GM19463 (cell line): ENCODE measurements at regions not wholly inside any gene's neighbourhood (a gene's known extent, or its start where the extent isn't known, plus 50 kb on each side); places are given as distances from the start of the nearest gene placed in this dataset.
"Not testable (repeated sequence)": the region's sequence is repeated elsewhere in the genome, so short reads cannot be mapped to it uniquely, and the experiment has no call there.

Source experiments
- ATAC-seq: cut with Tn5 transposase; IDR thresholded peaks from one replicate; pipeline ENCODE4 v1.9.1; 2021; ENCODE audit warnings: mild to moderate bottlenecking, moderate library complexity; ENCODE audit not compliant: unreplicated experiment

DNA sequence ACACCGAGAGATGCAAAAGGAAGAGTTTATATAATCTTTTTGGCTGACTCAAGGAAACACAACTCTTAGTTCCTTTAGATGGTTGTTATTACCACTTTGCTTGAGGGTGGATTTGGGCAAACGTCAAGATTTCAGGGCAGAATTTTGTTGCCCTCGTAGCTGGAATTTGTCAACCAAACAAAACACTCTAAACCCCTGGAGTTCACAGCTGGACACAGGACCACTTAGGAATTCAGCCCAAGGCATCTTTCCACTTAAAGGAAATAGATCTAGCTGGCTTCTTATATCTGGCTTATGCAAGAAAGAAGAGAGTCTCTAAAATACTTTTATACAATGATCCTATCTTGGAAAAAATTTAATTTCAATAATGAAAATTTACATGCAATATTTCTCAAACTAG lies 237.8 kb upstream of the LRIG3 start:
- no peak for ATAC-seq

DNA sequence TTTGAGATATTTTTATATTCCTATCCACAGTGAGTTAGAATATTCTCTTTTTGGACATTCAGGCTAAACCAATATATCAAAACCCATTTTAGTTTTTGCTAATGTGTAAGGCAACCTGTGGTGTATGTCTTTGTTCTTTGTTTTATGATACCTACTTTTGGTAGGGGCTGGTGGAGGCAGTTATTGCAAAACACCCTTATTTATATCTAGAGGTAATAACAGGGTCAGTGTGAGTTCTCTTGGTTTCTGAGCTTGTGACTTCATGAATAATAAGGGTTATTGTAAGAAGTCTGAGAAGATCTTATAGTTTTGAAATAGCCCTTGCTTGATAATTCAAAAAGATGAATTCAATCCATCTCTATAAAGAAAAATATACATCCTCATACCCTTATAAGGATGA lies 235.1 kb upstream of the LRIG3 start:
- no peak for ATAC-seq

DNA sequence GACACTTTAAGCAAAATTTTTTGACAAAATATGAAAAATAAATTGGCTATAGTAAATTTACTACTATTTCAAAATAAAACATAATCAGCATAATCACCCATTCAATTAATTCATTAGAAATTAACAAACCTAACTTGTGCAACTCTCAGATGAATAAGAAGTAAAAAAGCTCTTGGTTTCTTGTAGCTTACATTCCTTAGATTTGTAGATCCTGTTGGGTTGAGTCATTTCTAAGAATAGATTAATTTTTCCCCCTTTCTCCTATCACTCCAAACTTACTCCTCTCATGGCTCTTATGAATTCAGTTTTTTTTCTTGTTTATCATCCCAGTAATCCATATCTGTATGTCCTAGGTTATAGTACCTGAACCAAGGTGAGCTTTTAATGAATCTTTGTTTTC lies 230.9 kb upstream of the LRIG3 start:
- ATAC-seq: no peak

GRCh38 chr12:59149995-59150642 lies 229.8 kb upstream of the LRIG3 start:
- peak; percentile 100 for ATAC-seq

DNA sequence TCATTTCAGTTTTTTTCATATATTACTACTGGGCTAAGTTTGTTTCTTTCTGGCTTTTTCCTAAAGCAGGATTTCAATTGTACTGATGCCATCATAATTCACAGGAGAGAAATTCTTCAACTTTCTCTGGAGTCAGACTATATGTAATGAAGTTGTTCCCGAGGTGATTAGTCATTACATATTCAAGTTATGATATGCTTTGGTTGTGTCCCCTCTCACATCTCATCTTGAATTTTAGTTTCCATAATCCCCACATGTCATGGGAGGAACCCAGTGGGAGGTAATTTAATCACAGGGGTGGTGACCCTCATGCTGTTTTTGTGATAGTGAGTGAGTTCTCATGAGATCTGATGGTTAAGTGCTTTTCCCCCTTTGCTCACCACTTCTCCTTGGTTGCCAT lies 227.5 kb upstream of the LRIG3 start:
- no peak for ATAC-seq

DNA sequence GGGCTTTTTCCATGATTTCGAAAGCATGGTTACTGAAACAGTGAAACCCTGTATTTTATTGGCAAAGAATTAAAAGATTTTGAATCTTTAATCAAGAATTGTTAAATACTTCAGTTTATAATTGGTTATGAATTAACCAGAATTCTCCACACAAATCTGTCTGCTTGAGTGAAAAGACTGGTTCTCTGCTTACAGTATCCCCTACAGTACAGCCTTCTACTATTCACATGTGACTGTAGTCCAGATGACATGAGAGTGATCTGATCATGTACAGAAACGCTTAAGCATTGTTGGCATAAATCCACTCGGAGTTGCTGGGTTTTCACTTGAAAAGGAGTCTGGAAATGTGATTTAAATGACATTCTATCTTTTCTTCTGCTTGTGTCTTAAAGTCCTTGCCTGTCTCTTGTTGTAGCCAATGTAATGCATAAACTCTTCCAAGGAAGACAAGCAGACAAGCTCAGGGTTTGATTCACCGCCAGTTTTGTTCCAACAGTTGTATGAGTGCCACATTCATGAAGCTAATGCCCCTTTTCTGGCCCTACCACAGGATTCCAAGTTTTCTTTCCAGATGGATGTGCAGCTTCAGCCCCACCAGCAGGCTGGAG lies 222.0 kb upstream of the LRIG3 start:
- no peak for ATAC-seq

DNA sequence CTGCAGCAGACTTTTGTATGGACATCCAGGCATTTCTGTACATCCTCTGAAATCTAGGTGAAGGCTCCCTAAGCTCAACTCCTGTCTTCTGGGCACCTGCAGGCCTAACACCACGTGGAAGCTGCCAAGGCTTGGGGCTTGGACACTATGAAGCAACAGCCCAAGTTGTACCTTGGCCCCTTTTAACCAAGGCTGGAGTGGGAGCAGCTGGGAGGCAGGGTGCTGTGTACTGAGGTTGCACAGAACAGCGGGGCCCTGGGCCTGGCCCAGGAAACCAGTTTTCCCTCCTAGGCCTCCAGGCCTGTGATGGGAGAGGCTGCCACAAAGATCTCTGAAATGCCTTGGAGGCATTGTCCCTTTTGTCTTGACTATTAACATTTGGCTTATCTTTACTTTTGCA lies 214.4 kb upstream of the LRIG3 start:
- ATAC-seq: no peak

- no peak for ATAC-seq
Measured at GRCh38 chr12:59131462-59131861, 211.2 kb upstream of the LRIG3 start.

DNA sequence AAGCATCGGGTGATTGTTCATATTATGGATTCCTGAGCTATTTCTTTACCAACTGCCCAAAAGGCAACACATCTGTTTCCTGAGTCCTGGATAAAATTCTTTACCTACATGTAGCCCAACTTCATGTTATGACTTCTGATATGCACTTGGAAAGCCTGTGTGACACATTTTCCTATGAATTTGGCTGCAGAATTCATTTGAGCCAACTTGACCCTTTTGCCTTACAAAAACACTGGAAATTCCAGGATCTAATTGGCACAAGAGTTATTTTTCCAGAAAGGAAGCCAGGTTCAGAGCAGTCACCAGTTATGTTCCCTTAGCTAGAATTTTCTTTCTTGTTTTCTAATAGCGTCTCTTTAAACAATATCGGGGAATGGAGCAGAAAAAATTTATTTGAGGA lies 202.5 kb upstream of the LRIG3 start:
- no peak for ATAC-seq

DNA sequence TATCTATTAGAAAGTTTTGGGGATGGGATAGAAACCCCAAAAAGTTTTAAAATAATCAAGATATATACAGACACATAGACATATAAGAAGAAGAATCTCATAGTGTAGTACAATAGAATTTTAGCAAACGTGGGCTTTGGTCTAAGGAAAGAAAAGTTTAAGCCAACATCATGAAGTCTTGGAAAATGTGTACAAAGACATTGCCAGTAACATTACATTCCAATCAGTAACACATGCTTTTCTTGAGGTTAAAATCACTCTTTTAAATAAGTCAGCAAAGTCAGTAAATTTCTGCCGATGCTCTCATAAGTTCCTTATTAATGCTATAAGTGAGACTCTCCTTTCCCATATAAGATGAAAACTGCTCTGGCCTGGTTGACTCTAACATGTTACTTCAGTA lies 201.1 kb upstream of the LRIG3 start:
- no peak for ATAC-seq

GRCh38 chr12:59119676-59120075 lies 199.4 kb upstream of the LRIG3 start:
- ATAC-seq: no peak

DNA sequence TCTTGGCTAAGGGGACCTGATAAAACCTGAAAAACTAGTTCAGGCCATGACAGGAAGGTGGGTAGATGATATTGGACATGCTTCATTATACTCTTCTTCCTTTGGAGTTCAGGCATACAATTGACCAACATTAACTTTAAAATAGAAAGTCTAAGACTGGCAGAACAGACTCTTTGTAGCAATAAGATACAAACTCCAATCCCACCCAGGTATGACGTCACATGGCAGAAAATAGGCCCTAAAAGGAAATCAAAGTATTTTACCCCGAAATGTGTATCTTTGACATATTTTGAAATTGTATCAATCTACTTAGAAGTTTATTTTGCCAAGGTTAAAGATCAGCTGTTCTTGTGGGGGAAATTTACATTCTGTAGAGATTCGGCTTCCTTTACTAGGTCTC lies 198.1 kb upstream of the LRIG3 start:
- no peak for ATAC-seq

DNA sequence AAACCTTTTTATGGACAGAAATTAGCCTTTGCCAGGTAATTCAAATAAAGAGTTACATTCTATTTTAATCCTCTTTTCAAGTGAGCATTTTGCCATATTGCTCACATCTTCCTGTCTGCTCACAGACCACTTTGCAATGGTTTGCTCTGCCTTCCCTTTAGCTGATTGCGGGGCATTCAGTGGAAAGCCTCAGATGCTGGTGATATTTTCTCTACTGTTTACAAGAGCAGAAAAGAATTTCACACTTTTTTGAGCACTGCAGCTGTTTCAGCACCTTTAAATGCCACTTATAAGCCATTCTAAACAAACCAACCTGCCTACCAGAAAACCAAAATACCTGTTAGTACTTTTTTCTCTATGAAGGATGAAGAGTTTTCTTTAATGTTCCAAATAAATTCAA lies 195.7 kb upstream of the LRIG3 start:
- no peak for ATAC-seq

- ATAC-seq: no peak
Measured at GRCh38 chr12:59115526-59115925, 195.2 kb upstream of the LRIG3 start.

- ATAC-seq: peak; percentile 81
Measured at GRCh38 chr12:59113831-59114615, 193.7 kb upstream of the LRIG3 start.

GRCh38 chr12:59111851-59112250 lies 191.5 kb upstream of the LRIG3 start:
- no peak for ATAC-seq

DNA sequence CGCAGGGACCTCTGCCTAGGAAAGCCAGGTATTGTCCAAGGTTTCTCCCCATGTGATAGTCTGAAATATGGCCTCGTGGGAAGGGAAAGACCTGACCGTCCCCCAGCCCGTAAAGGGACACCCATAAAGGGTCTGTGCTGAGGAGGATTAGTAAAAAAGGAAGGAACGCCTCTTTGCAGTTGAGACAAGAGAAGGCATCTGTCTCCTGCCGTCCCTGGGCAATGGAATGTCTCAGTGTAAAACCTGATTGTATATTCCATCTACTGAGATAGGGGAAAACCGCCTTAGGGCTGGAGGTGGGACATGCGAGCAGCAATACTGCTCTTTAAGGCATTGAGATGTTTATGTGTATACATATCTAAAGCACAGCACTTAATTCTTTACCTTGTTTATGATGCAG lies 188.2 kb upstream of the LRIG3 start:
- ATAC-seq: not testable (repeated sequence)

DNA sequence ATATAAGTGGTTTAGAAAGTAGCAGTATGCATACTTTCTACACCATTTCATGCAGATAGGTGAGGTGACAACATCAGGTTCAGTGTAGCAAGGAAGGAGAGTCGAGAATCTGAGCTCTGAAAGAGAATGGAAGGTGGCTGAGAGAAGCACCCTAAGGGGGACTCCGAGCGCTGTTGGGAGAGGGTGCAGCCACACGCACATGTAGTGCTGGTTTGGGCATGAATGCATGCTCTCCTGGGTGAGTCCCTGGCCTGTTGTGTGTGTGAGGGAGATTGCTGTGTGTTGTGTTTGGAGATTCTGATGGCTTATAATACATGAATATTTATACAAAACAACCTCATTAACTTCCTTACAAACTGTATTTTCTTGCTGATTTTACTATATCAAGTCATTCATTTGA lies 180.3 kb upstream of the LRIG3 start:
- ATAC-seq: no peak

GRCh38 chr12:59097876-59098275 lies 177.6 kb upstream of the LRIG3 start:
- no peak for ATAC-seq

- ATAC-seq: no peak
Measured at GRCh38 chr12:59096246-59096645, 175.9 kb upstream of the LRIG3 start.

DNA sequence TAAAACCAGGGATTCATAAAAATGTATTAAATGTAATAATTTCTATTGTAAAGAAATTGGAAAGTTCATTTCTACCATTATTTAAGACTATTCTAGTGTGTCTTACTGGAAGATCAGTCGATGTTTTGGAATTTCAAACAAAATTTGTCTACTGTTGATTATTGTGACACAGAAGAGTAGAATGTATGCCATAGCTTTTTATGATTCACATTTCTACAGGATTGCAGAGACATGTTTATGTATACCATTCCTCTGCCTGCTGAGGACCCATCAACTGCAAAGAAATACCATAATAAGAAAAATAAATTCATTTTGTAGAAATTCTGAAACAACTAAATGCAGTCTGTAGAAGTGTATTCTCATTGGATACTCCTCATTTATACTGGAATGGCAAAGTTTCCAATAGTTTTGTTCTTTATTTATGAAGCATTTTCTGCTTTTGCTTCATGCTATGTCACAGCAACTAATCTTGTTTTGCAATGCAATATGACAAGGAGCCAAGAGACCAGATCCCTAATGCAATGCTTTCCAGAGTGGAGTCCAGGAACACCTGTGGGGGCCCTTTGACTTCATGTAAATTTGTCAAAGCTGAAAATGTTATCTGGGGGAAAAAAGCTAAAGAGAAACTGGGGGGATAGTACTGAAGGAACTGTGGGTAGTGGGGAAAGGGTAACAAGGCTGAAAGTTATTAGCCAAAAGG lies 172.9 kb upstream of the LRIG3 start:
- ATAC-seq: no peak

DNA sequence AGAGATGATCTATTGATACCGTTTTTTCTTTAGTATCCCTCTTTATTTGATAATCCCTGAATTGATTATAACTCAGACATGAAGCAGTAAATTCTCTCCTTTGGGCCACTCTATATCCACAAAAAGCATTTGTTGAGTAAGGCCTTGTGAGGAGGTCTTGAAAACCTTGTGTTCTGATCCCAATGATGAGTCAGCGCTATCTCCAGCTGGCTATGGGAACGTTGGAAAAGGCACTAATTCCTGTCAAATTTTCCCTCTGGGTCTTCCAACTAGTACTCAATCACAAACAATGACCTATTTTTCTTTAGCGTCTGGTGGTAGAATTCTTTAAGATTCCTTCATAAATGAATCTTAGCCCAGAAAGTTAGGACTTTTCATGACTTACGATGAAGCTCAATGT lies 168.4 kb upstream of the LRIG3 start:
- ATAC-seq: no peak
